Suprapubic skin (tissue), 4 donors: ENCODE measurements at regions not wholly inside any gene's neighbourhood (a gene's known extent, or its start where the extent isn't known, plus 50 kb on each side); places are given as distances from the start of the nearest gene placed in this dataset.

Experiments used
- DNase-seq, 2 donors: peaks; one replicate each; pipeline ENCODE4 v3.0.0-alpha.2; 2019; ENCODE audit warnings: low spot score in 2 of 2
- H3K27ac ChIP-seq: fragments of 200-600 bp; sonication (generic); one replicate; pipeline ENCODE4 v1.5.1; 2019
- H3K27me3 ChIP-seq: fragments of 200-600 bp; sonication (generic); one replicate; pipeline ENCODE4 v1.5.1; 2019
- H3K36me3 ChIP-seq: fragments of 200-600 bp; sonication (generic); one replicate; pipeline ENCODE4 v1.5.1; 2019
- H3K4me1 ChIP-seq: fragments of 200-600 bp; sonication (generic); one replicate; pipeline ENCODE4 v1.5.1; 2019
- H3K4me3 ChIP-seq: fragments of 200-600 bp; sonication (generic); one replicate; pipeline ENCODE4 v1.5.1; 2019; ENCODE audit warnings: mild to moderate bottlenecking
- H3K9me3 ChIP-seq: fragments of 200-600 bp; sonication (generic); one replicate; pipeline ENCODE4 v1.5.1; 2019
- EP300 ChIP-seq: sonication (generic); formaldehyde crosslinking; IDR thresholded peaks from one replicate; pipeline ENCODE4 v1.6.1; 2017; ENCODE audit warnings: antibody characterized with exemption
- POLR2A ChIP-seq, 2 donors: fragments of 450-650 bp; IDR thresholded peaks; one replicate each; pipeline ENCODE4 v1.6.1; 2017; ENCODE audit warnings: antibody characterized with exemption in 2 of 2, mild to moderate bottlenecking in 2 of 2, moderate library complexity in 2 of 2
- POLR2AphosphoS5 ChIP-seq, 3 donors: sonication (generic); formaldehyde crosslinking; IDR thresholded peaks; one replicate each; pipeline ENCODE4 v1.6.1; 2017; ENCODE audit warnings: antibody characterized with exemption in 3 of 3
- WGBS: methylation state at CpG from one replicate; pipeline ENCODE4 v1.1.5; 2018; 5-methylcytosine and 5-hydroxymethylcytosine counted together
- TF ChIP-seq, protein P1 (sequence below), 2 donors: fragments of 200-600 bp in 1 of 2; fragments of 450-650 bp in 1 of 2; sonication (generic) in 1 of 2; IDR thresholded peaks; one replicate each; pipeline ENCODE4 v1.5.1; 2016 to 2019; ENCODE audit warnings: antibody characterized with exemption in 2 of 2, mild to moderate bottlenecking in 1 of 2, moderate library complexity in 1 of 2

- no peaks in the 10 kb centered on the region for H3K9me3 ChIP-seq
- H3K27ac ChIP-seq = no peak overlapping the region
- 67% methylated on average over 1 of the region's 1 CpG for WGBS
- H3K27me3 ChIP-seq = no peaks in the 10 kb centered on the region
- no peaks in the 10 kb centered on the region for H3K4me1 ChIP-seq
- no peak for TF ChIP-seq EP300
- TF ChIP-seq, protein P1, sequence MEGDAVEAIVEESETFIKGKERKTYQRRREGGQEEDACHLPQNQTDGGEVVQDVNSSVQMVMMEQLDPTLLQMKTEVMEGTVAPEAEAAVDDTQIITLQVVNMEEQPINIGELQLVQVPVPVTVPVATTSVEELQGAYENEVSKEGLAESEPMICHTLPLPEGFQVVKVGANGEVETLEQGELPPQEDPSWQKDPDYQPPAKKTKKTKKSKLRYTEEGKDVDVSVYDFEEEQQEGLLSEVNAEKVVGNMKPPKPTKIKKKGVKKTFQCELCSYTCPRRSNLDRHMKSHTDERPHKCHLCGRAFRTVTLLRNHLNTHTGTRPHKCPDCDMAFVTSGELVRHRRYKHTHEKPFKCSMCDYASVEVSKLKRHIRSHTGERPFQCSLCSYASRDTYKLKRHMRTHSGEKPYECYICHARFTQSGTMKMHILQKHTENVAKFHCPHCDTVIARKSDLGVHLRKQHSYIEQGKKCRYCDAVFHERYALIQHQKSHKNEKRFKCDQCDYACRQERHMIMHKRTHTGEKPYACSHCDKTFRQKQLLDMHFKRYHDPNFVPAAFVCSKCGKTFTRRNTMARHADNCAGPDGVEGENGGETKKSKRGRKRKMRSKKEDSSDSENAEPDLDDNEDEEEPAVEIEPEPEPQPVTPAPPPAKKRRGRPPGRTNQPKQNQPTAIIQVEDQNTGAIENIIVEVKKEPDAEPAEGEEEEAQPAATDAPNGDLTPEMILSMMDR (IDR thresholded peaks at IDR 0.05) = no peak
- no peak for TF ChIP-seq POLR2AphosphoS5 (IDR thresholded peaks at IDR 0.05)
- no peak for TF ChIP-seq POLR2A (IDR thresholded peaks at IDR 0.05)
- no peak for DNase-seq
- H3K36me3 ChIP-seq = no peaks in the 10 kb centered on the region
- no peak overlapping the region for H3K4me3 ChIP-seq
Measured at GRCh38 chr4:158322109-158322508, 111.8 kb downstream of the TMEM144 start.

DNA sequence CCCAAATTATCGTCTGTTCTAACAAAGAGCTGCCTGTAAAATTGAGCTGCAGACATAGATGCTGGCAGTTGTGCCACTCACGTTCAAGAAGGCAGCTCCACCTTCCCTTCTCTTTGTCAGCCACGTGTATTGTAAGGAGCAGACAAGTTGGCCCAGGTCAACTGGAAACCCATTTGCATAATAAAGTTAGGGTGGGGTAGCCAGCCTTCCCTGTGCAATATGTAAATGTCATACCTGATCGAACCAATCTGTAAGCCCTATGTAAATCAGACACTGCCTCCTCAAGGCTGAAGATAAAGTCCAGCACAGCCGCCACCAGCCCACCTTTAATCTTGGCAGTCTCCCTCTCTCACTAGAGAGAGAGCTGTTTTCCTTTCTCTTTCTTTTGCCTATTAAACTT is 117.2 kb downstream of the TMEM144 start:
- no peaks in the 10 kb centered on the region for H3K36me3 ChIP-seq
- no peaks in the 10 kb centered on the region for H3K9me3 ChIP-seq
- no peaks in the 10 kb centered on the region for H3K4me1 ChIP-seq
- no peak overlapping the region for H3K27ac ChIP-seq
- TF ChIP-seq POLR2A (IDR thresholded peaks at IDR 0.05) (no peak), POLR2AphosphoS5 (IDR thresholded peaks at IDR 0.05) (no peak), EP300 (no peak)
- TF ChIP-seq, protein P1 (IDR thresholded peaks at IDR 0.05) = no peak
- no peaks in the 10 kb centered on the region for H3K27me3 ChIP-seq
- no peak for DNase-seq
- 37% methylated on average over 5 of the region's 5 CpGs for WGBS
- H3K4me3 ChIP-seq = no peak overlapping the region

DNA sequence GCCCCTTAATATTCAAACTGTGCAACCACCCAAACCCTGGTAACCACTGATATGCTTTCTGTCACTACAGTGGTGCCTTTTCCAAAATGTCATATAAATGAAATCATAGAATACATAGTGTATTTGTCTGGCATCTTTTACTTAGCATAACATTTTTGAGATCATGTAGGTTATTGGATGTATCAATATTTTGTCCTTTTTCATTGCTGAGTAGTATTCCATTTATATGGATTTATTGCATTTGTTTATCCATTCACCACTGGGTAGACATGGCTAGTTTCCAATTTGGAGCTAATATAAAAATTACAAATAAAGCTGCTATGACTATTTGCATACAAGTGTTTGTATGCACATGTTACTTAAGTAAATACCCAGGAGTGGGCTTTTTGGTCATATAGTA is 121.6 kb downstream of the TMEM144 start:
- TF ChIP-seq, protein P1 (IDR thresholded peaks at IDR 0.05) = no peak
- TF ChIP-seq POLR2A (IDR thresholded peaks at IDR 0.05) (no peak), EP300 (no peak), POLR2AphosphoS5 (IDR thresholded peaks at IDR 0.05) (no peak)
- no peak for DNase-seq
- no peaks in the 10 kb centered on the region for H3K36me3 ChIP-seq
- H3K27ac ChIP-seq = no peak overlapping the region
- H3K4me3 ChIP-seq = no peak overlapping the region
- H3K4me1 ChIP-seq = no peaks in the 10 kb centered on the region
- no peaks in the 10 kb centered on the region for H3K27me3 ChIP-seq
- no peaks in the 10 kb centered on the region for H3K9me3 ChIP-seq

GRCh38 chr4:158333820-158334219 is 123.5 kb downstream of the TMEM144 start:
- H3K27ac ChIP-seq = no peak overlapping the region
- no peaks in the 10 kb centered on the region for H3K27me3 ChIP-seq
- no peaks in the 10 kb centered on the region for H3K36me3 ChIP-seq
- WGBS = 95% methylated on average over 3 of the region's 3 CpGs
- TF ChIP-seq POLR2AphosphoS5 (IDR thresholded peaks at IDR 0.05) = no peak
- TF ChIP-seq, protein P1 (IDR thresholded peaks at IDR 0.05) = no peak
- TF ChIP-seq POLR2A (IDR thresholded peaks at IDR 0.05) = no peak
- H3K4me3 ChIP-seq = no peak overlapping the region
- no peaks in the 10 kb centered on the region for H3K9me3 ChIP-seq
- no peak for DNase-seq
- no peaks in the 10 kb centered on the region for H3K4me1 ChIP-seq

- Histone ChIP-seq H3K27ac (no peak overlapping the region), H3K9me3 (no peaks in the 10 kb centered on the region), H3K27me3 (no peaks in the 10 kb centered on the region), H3K4me3 (no peak overlapping the region), H3K36me3 (no peaks in the 10 kb centered on the region), H3K4me1 (no peaks in the 10 kb centered on the region)
- no peak for TF ChIP-seq POLR2A (IDR thresholded peaks at IDR 0.05)
- TF ChIP-seq EP300 = no peak
- TF ChIP-seq POLR2AphosphoS5 (IDR thresholded peaks at IDR 0.05) = no peak
- TF ChIP-seq, protein P1 (IDR thresholded peaks at IDR 0.05) = no peak
- DNase-seq = no peak
- WGBS = 66% methylated on average over 1 of the region's 1 CpG
Measured at GRCh38 chr4:158341896-158342295, 131.6 kb downstream of the TMEM144 start.
